Mesenchymal stem cell (in vitro differentiated cells and primary cell): ENCODE measurements at regions not wholly inside any gene's neighbourhood (a gene's known extent, or its start where the extent isn't known, plus 50 kb on each side); places are given as distances from the start of the nearest gene placed in this dataset.

Experiments used
- DNase-seq: peaks from one replicate; pipeline ENCODE4 v3.0.0-alpha.2; 2013
- H2AFZ ChIP-seq: one replicate; pipeline ENCODE4 v1.6.1; 2013; ENCODE audit warnings: low read depth, mild to moderate bottlenecking, control low read depth, inconsistent platforms, low read length, moderate library complexity
- H2AK5ac ChIP-seq: 2 replicates; pipeline ENCODE4 v1.6.1; 2013; ENCODE audit warnings: low read length, moderate library complexity, mild to moderate bottlenecking, inconsistent platforms; ENCODE audit not compliant: severe bottlenecking
- H2BK120ac ChIP-seq: one replicate; pipeline ENCODE4 v1.6.1; 2013; ENCODE audit warnings: low read depth, mild to moderate bottlenecking, inconsistent platforms, low read length, moderate library complexity
- H2BK12ac ChIP-seq, 2 experiments: one replicate each; pipeline ENCODE4 v1.6.1; 2013; ENCODE audit warnings: inconsistent platforms in 2 of 2, low read length in 2 of 2, mild to moderate bottlenecking in 2 of 2, moderate library complexity in 2 of 2, control low read depth in 1 of 2
- H2BK15ac ChIP-seq: one replicate; pipeline ENCODE4 v1.6.1; 2013; ENCODE audit warnings: mild to moderate bottlenecking, low read depth, inconsistent platforms; ENCODE audit not compliant: poor library complexity, severe bottlenecking
- H2BK5ac ChIP-seq: 2 replicates; pipeline ENCODE4 v1.6.1; 2013; ENCODE audit warnings: low read depth, mild to moderate bottlenecking, low read length, control low read depth, inconsistent platforms; ENCODE audit not compliant: poor library complexity, severe bottlenecking
- H3K14ac ChIP-seq, 2 experiments: one replicate each; pipeline ENCODE4 v1.6.1; 2013; ENCODE audit warnings: inconsistent platforms in 2 of 2, low read length in 2 of 2, control low read depth in 1 of 2, mild to moderate bottlenecking in 1 of 2, moderate library complexity in 1 of 2
- H3K18ac ChIP-seq, 2 experiments: one replicate each; pipeline ENCODE4 v1.6.1; 2013; ENCODE audit warnings: inconsistent platforms in 2 of 2, low read length in 2 of 2, control low read depth in 1 of 2, low read depth in 1 of 2, mild to moderate bottlenecking in 1 of 2
- H3K23ac ChIP-seq, 2 experiments: one replicate each; pipeline ENCODE4 v1.6.1; 2013; ENCODE audit warnings: inconsistent platforms in 2 of 2, low read length in 2 of 2, mild to moderate bottlenecking in 2 of 2, moderate library complexity in 2 of 2, control low read depth in 1 of 2
- H3K27ac ChIP-seq: 2 replicates; pipeline ENCODE4 v1.5.1; 2013; ENCODE audit warnings: mild to moderate bottlenecking, moderate library complexity, low read length, control low read depth, inconsistent platforms; ENCODE audit not compliant: poor library complexity, severe bottlenecking
- H3K27me3 ChIP-seq, 2 experiments: 2 replicates each; pipeline versions ENCODE4 v1.6.1 to v1.7.0; 2013; ENCODE audit warnings: low read length in 2 of 2, mild to moderate bottlenecking in 2 of 2, moderate library complexity in 2 of 2, control low read depth in 1 of 2, inconsistent platforms in 1 of 2; ENCODE audit not compliant: control insufficient read depth in 1 of 2, insufficient read depth in 1 of 2
- H3K36me3 ChIP-seq, 2 experiments: 2 replicates each; pipeline versions ENCODE4 v1.6.1 to v1.7.0; 2013; ENCODE audit warnings: low read length in 2 of 2, control low read depth in 1 of 2, inconsistent platforms in 1 of 2, low read depth in 1 of 2, mild to moderate bottlenecking in 1 of 2; ENCODE audit not compliant: insufficient read depth in 2 of 2, control insufficient read depth in 1 of 2
- H3K4ac ChIP-seq, 2 experiments: one replicate each; pipeline ENCODE4 v1.6.1; 2013; ENCODE audit warnings: inconsistent platforms in 2 of 2, low read length in 2 of 2, mild to moderate bottlenecking in 2 of 2, moderate library complexity in 2 of 2, control low read depth in 1 of 2, low read depth in 1 of 2
- H3K4me1 ChIP-seq: 2 replicates; pipeline ENCODE4 v1.6.1; 2013; ENCODE audit warnings: low read depth, low read length, control low read depth; ENCODE audit not compliant: control insufficient read depth, insufficient read depth
- H3K4me2 ChIP-seq: 2 replicates; pipeline ENCODE4 v1.6.1; 2013; ENCODE audit warnings: low read length, mild to moderate bottlenecking, inconsistent platforms; ENCODE audit not compliant: poor library complexity, severe bottlenecking
- H3K4me3 ChIP-seq, 2 experiments: 2 replicates each; pipeline versions ENCODE4 v1.5.1 to v1.7.0; 2013; ENCODE audit warnings: low read length in 2 of 2, mild to moderate bottlenecking in 2 of 2, control low read depth in 1 of 2, low read depth in 1 of 2; ENCODE audit not compliant: insufficient read depth in 1 of 2
- H3K79me1 ChIP-seq: replicated peaks from 2 replicates; pipeline ENCODE4 v1.6.1; 2013; ENCODE audit warnings: mild to moderate bottlenecking, control low read depth, low read length, inconsistent platforms; ENCODE audit not compliant: poor library complexity, severe bottlenecking
- H3K9ac ChIP-seq: 2 replicates; pipeline ENCODE4 v1.7.0; 2013; ENCODE audit warnings: mild to moderate bottlenecking, low read length, moderate library complexity
- H3K9me3 ChIP-seq: 2 replicates; pipeline ENCODE4 v1.7.0; 2013; ENCODE audit warnings: mild to moderate bottlenecking, low read length; ENCODE audit not compliant: control insufficient read depth
- H4K8ac ChIP-seq: one replicate; pipeline ENCODE4 v1.6.1; 2013; ENCODE audit warnings: inconsistent platforms, mild to moderate bottlenecking, low read length, moderate library complexity
- H4K91ac ChIP-seq: one replicate; pipeline ENCODE4 v1.6.1; 2013; ENCODE audit warnings: mild to moderate bottlenecking, low read length, inconsistent platforms
- WGBS: methylation state at CpG from one replicate; pipeline ENCODE4 v1.1.7; 2013; ENCODE audit warnings: mixed read lengths; 5-methylcytosine and 5-hydroxymethylcytosine counted together

DNA sequence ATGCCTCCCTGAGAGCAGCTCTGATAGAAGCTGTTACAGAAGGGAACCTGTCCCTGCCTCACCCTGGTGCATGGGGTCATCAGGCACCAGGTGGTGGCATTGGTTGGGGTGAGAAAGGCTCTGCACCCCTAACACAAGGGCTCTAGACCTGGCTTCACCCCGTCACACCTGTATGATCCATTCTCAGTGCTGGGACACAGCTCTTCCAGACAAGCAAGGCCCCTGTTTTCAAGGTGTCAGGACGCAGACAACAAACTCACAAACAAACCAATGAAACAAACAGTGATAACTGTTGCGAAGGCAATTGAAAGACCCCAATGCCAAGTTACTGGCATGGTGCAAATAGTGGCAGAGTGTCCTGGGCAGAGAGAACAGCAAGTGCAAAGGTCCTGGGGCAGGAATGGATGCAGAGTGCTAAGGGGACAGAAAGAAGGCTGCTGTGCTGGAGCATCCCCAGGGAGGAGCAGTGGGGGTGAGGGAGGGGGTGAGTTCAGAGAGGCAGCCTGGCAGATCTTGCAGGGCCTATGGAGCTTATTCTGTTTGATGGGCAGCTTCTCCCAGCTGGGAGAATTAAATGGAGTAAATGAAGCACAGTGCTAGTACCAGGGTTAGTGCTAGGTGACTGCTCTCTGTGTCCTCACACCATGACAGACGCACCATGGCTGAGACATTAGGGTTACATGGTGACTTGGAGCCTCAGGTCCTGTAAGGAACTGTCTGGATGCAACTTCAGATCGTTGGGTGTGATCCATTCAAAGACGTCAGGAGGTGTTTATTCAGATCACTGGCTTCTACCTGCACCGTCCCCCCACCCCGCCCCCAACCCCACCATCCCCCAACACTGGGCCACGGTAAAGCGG is 67.9 kb upstream of the UNC5A start:
- H3K14ac ChIP-seq, result no peak overlapping the region
- H3K4ac ChIP-seq, result no peak overlapping the region
- H3K9me3 ChIP-seq, result no peaks in the 10 kb centered on the region
- no peak overlapping the region for H3K27ac ChIP-seq
- H3K4me2 ChIP-seq, result no peak overlapping the region
- no peak overlapping the region for H3K4me3 ChIP-seq
- no peak overlapping the region for H4K91ac ChIP-seq
- H3K18ac ChIP-seq, result no peak overlapping the region
- 38% methylated on average over 8 of the region's 10 CpGs for WGBS
- no peak overlapping the region for H2BK5ac ChIP-seq
- no peaks in the 10 kb centered on the region for H3K79me1 ChIP-seq
- H3K23ac ChIP-seq, result no peak overlapping the region
- no peak overlapping the region for H3K9ac ChIP-seq
- H2AFZ ChIP-seq, result no peak overlapping the region
- no peaks in the 10 kb centered on the region for H3K36me3 ChIP-seq
- H2AK5ac ChIP-seq, result no peak overlapping the region
- H2BK15ac ChIP-seq, result no peak overlapping the region
- H2BK120ac ChIP-seq, result no peak overlapping the region
- H4K8ac ChIP-seq, result no peak overlapping the region
- DNase-seq, result no peak
- H3K4me1 ChIP-seq, result peaks cover 31% of the 10 kb centered on the region
- H2BK12ac ChIP-seq, result no peak overlapping the region
- H3K27me3 ChIP-seq, result peaks cover 74 to 97% of the 10 kb centered on the region in 2 experiments

DNA sequence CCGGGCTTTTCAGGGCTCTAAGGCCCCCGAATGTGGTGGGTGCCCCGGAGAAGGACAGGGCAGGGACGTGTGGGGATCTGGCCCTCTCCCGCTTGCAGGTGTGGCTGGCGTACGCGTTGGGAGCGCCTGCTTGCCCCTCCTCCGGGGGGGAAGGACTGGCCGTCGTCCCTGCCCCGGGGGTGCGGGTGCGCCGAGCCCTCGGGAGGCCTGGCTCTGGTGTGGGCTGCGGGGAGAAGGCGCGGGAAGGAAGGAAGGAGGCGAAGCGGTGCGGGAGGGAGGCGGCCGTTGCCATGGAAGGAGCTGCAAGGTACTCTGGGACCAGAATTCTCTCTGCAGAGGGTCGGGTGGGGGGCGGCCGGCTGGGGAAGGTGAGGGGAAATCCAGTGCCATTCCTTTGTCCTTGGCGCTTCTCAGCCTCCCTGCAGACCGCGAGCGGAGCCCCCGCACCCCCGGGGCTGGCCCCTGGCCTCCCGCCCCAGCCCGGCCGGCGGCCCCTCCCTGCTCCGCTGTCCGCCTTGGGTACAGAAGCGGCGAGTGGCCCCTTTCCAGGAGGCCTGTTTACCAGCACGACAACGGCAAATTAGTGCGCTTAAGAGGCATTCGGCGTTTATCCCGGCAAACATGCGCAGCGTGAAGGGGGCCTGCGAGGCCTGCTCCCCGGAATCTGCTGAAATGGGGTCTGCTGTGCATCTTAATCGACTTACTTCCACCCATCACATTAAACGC is 67.1 kb upstream of the UNC5A start:
- Histone ChIP-seq H3K9ac (no peak overlapping the region), H3K14ac (no peak overlapping the region), H3K4ac (no peak overlapping the region), H2BK12ac (no peak overlapping the region), H3K79me1 (no peaks in the 10 kb centered on the region), H2AK5ac (no peak overlapping the region), H3K4me1 (peaks cover 24% of the 10 kb centered on the region), H2AFZ (no peak overlapping the region), H3K23ac (peak overlapping the region in 1 of 2 experiments; percentile 73), H3K4me2 (peak overlapping the region; percentile 80), H3K36me3 (no peaks in the 10 kb centered on the region), H2BK120ac (no peak overlapping the region), H3K4me3 (peak overlapping the region in 1 of 2 experiments; percentile 47), H3K27ac (no peak overlapping the region), H4K91ac (no peak overlapping the region), H2BK15ac (no peak overlapping the region), H2BK5ac (no peak overlapping the region), H3K9me3 (no peaks in the 10 kb centered on the region), H3K27me3 (peaks cover 69 to 97% of the 10 kb centered on the region in 2 experiments), H4K8ac (no peak overlapping the region), H3K18ac (no peak overlapping the region)
- WGBS, result 6% methylated on average over 41 of the region's 54 CpGs
- no peak for DNase-seq

- Histone ChIP-seq H2AFZ (no peak overlapping the region), H3K23ac (no peak overlapping the region), H2BK12ac (no peak overlapping the region), H3K9ac (no peak overlapping the region), H3K27me3 (peaks cover 63 to 95% of the 10 kb centered on the region in 2 experiments), H3K4me3 (no peak overlapping the region), H3K79me1 (no peaks in the 10 kb centered on the region), H3K9me3 (no peaks in the 10 kb centered on the region), H2BK5ac (no peak overlapping the region), H2AK5ac (no peak overlapping the region), H3K4ac (no peak overlapping the region), H3K4me1 (peaks cover 21% of the 10 kb centered on the region), H3K14ac (no peak overlapping the region), H3K4me2 (peak overlapping the region; percentile 80), H3K18ac (no peak overlapping the region), H2BK15ac (no peak overlapping the region), H2BK120ac (no peak overlapping the region), H4K91ac (no peak overlapping the region), H3K36me3 (no peaks in the 10 kb centered on the region), H3K27ac (no peak overlapping the region), H4K8ac (no peak overlapping the region)
- no peak for DNase-seq
- WGBS, result 63% methylated on average over 22 of the region's 25 CpGs
These were observed 66.3 kb upstream of the UNC5A start for GRCh38 chr5:176743868-176744583.

DNA sequence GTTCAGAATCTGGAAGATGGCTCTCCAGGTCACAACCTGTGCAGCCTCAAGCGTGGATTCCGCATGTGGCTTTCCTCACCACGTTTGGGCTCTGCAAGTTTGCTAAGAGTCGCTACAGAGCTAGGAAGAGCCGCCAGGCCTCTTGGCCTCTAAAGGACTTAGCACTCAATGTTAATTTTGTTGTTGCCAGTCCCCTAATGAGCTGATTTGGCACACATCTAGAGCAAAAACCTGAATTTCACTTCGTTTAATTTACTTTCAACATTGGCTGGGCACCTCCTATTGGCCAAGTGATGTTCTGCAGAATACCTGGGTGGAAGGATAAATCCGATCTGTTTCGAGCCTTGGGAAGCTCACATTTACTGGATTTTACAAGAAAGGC is 65.8 kb upstream of the UNC5A start:
- DNase-seq, result no peak
- H2BK15ac ChIP-seq, result no peak overlapping the region
- no peak overlapping the region for H2BK12ac ChIP-seq
- H3K36me3 ChIP-seq, result no peaks in the 10 kb centered on the region
- no peak overlapping the region for H3K4me2 ChIP-seq
- H2AK5ac ChIP-seq, result no peak overlapping the region
- no peak overlapping the region for H2BK5ac ChIP-seq
- H3K4ac ChIP-seq, result no peak overlapping the region
- no peak overlapping the region for H2AFZ ChIP-seq
- peaks cover 18% of the 10 kb centered on the region for H3K4me1 ChIP-seq
- H4K8ac ChIP-seq, result no peak overlapping the region
- WGBS, result 63% methylated on average over 8 of the region's 8 CpGs
- H3K18ac ChIP-seq, result no peak overlapping the region
- no peak overlapping the region for H4K91ac ChIP-seq
- no peaks in the 10 kb centered on the region for H3K79me1 ChIP-seq
- H3K27ac ChIP-seq, result no peak overlapping the region
- no peak overlapping the region for H3K9ac ChIP-seq
- no peak overlapping the region for H3K4me3 ChIP-seq
- H3K27me3 ChIP-seq, result peaks cover 63 to 95% of the 10 kb centered on the region in 2 experiments
- no peak overlapping the region for H3K14ac ChIP-seq
- no peak overlapping the region for H2BK120ac ChIP-seq
- no peak overlapping the region for H3K23ac ChIP-seq
- H3K9me3 ChIP-seq, result no peaks in the 10 kb centered on the region
